KBM-7 (cell line): ENCODE measurements at regions not wholly inside any gene's neighbourhood (a gene's known extent, or its start where the extent isn't known, plus 50 kb on each side); places are given as distances from the start of the nearest gene placed in this dataset.
"Not testable (repeated sequence)": the region's sequence is repeated elsewhere in the genome, so short reads cannot be mapped to it uniquely, and the experiment has no call there.

Experiments used
- DNase-seq: peaks from one replicate; pipeline ENCODE4 v3.0.0-alpha.2; 2015
- in situ Hi-C: fragments of 300-500 bp; cut with MboI; formaldehyde crosslinking; loops from 2 replicates; pipeline ENCODE4 v1.14.3; 2020; ENCODE audit warnings: low sequenced_read_pairs, low pct_unique_long_range_greater_than_20kb, mixed read lengths

DNA sequence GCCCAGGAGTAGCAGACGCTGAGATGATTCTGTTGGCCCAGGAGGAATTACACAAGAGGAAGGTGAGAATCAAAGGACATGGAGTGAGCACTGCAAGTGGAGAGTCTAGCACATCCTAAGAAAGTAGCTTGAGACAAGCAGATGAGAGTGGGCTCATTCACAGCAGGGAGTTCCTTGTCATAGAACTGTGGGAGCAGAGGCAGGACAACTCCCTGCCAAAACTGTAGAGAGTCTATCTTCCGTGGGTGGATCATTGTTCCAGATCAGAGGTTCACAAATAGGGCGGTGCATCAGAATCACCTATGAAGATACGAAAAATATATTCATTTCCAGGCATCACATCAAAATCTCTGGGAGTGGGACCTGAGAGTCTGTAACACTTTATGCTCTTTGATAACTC is 288.9 kb upstream of the C16orf82 start:
- in situ Hi-C loops: no loop called here
- no peak for DNase-seq

DNA sequence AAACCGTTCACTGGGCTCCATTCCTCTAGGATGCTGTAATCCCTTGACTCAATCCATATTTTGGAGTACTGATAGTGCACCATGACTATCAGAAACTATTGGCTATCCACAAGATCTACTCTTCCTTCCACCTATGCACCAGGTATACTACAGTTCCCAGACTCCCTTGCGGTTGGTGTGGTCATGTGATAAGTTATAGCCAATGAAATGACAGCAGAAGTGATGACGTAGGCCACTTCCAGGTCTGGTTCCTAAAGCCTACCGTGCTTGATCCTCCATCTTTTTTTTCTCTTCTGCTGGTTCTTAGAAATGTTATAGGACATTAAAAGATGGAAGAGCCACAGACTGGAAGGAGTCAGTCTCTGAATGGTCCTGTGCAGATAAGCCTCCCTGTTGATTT is 278.8 kb upstream of the C16orf82 start:
- in situ Hi-C loops: no loop called here

DNA sequence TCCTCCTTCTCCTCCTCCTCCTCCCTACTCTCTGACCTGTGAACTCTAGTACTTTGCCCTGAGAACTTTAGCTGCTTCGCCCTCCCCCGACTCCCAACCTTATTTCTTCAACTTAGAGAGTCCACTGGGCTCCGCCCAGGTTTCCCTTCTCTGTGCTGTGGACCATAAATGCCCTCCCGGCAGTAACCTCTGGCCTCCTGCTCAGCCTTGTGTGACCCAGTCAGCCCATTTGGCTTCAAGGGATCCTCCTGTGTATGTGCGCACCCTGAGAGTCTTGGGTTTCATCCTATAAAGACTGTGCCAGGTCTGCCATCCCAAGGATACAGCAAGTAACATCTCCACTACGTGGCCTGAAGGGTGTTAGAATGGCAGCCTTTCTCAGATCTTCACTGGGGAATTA is 275.6 kb upstream of the C16orf82 start:
- in situ Hi-C loops: no loop called here

More for the DNA sequence above, 278.8 kb upstream of the C16orf82 start:
- DNase-seq: no peak

DNA sequence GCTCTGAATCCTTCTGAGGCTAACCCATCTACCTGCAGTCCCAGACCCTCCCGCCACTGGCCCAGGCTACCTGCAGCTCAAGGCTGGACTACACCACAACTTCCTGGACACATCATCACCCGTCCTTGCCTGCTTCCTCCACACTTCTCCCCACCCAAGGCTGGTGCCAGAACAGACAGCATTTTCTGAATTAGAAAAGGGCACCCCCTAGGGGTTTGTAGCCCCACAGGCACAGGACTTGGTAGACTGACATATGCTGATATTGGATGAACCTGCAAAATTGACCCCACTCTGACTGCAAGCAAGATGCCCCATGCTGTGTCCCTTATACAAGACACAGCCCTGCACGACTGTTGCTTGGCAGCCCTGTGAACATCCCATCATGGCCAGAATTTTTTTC is 271.5 kb upstream of the C16orf82 start:
- in situ Hi-C loops: no loop called here
- DNase-seq: peak; percentile 24

More for the DNA sequence above, 275.6 kb upstream of the C16orf82 start:
- no peak for DNase-seq

DNA sequence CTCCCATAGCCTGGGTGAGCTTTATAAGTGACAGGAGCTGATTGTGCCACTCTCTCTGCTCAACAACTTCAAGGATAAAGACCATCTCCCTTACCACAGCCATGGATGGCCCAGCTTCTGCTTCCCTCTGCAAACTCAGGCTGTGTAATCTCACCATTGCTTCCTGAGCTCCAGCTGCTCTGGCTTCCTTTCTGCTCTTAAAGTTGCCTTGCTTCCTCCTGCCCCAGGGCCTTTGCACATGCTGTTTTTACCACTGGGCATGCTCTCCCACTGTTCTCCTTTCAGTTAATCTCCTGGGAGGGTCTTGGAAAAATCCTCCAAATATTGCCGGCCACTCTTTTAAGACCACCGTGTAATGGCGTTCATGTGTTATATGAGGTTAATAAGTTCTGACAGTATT is 265.1 kb upstream of the C16orf82 start:
- in situ Hi-C loops: no loop called here
- no peak for DNase-seq

DNA sequence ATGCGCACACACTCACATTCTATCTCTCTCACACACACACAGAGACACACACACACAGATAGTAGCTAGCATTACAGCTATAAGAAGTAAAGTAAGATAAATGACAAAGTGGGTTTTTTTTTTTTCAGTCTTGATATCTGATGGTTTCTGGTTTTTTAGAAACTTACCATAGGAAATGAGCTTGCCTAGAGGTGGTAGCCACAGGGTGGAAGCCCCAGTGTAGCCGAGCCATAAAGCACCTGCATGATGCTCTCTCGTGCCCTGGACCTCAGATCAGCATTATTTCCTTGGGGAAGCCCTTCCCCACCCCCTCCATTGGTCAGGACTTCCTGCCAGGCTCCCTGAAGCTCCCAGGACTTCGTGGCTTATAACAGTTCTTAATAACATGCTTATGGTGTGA is 264.3 kb upstream of the C16orf82 start:
- no peak for DNase-seq
- in situ Hi-C loops: no loop called here

DNA sequence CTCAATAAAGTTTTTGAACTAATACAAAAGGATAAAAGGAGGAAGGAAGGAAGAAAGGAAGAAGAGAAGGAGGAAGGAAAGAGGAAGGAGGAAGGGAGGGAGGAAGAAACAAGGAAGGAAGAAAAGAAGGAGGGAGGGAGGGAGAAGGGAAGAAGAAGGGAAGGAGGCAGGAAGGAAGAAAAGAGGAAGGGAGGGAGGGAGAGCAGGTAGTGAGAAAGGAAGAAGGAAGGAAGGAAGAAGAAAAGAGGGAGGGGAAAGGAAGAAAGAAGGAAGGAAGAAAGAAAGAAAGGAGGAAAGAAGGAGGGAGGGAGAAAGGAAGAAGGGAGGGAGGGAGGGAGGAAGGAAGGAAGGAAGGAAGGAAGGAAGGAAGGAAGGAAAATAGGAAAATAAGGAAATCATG is 263.8 kb upstream of the C16orf82 start:
- in situ Hi-C loops: no loop called here
- DNase-seq: no peak

DNA sequence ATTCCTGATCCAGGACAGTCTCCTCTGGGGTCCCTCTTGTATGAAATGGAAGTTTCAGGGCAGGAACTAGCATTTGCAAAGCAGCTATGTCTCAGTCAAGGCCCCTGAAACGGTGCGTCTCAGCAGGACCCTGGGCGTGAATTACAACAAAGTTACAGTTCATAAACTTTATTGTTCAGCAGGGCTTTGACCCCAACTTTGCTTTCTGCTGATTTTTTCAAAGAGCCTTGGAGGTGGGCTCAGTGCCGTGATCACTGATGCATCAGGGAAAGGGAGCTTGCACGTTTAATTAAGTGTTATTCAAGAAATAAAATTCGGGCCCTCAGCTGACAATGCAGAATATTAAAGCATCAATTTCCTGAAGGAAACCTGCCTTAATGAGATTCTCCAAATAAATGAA is 260.1 kb upstream of the C16orf82 start:
- no peak for DNase-seq
- in situ Hi-C loops: no loop called here

DNA sequence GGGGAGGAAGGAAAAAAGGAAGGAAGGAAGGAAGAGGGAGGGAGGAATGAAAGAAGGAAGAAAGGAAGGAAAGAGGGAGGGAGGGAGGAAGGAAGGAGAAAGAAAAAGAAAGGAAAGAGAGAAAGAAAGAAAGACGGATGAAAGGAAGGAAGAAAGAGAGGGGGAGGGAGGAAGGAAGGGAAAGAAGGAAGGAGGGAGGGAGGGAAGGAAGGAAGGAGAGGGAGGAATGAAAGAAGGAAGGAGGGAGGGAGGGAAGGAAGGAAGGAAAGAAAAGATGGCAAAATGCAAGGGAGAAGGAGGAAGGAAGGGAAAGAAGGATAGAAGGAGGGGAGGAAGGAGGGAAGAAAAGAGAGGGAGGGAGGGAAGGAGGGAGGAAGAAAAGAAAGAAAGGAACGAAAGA is 257.3 kb upstream of the C16orf82 start:
- in situ Hi-C loops: no loop called here
- no peak for DNase-seq

DNA sequence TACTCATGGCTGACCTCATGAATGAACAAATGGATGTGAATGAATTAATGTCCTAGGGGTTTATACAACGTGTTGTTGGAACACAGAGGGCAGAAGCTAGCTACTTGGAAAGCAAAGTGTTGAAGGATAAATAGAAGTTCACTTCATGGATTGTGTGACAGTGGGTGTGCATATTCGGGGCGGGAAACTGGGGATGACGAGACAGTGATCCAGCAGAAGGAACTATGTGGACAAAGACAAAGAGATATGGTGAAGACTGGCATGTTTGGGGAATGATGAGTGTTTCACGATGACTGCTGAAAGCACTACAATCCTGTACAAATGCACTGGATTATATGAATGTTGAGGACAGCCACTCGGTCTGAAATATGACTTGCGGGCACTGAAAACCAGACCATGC is 250.5 kb upstream of the C16orf82 start:
- in situ Hi-C loops: no loop called here
- DNase-seq: no peak

DNA sequence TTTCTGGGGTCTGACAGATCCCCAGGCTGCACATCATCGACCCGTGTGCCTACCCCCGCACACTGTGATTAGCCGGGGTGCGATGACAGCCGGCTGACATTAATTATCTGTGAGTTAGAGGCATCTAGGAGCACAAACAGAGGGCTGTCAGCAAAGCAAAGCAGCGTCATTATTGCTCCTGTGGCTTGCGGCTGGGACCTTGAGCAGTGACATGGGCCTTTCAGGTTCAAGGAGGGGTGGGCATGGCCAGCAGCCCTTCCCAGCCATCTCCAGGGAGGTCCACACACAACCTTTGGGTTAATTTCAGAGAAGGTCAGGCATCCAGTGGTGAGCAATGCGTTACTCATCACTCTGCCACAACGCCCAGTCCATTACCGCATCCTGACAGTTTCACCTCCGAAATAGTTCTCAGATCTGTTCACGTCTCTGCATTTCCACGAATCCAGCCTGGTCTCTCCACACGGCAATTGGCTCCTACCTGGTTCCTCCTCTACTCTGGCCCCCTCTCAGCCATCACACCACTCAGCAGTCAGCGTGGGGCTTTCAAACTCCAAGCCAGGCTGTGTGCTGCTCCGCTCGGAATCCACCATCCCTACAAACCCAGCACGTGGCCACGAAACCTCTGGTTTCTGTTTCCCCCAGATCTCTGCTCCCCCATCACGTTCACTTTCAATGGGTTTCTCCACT is 249.7 kb upstream of the C16orf82 start:
- in situ Hi-C loops: no loop called here
- DNase-seq: no peak

DNA sequence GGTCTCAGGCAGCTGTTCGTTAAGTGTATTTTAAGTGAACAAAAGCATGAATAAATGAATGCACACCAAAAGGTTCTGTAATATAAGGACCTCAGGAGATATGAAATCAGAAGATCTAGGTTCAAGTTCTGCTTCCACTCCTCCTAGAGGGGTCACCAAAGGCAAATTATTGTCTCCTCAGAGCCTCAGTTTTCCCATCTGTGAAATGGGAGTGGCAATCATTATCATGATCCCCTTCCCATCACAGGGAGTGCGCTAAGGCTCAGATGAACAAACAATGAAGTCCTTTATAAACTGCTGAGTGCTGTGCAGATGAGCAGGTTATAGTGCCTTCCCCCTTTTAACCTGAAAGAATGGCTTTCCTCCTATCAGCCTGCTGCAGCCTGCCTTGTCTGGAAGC is 248.3 kb upstream of the C16orf82 start:
- in situ Hi-C loops: no loop called here
- no peak for DNase-seq

DNA sequence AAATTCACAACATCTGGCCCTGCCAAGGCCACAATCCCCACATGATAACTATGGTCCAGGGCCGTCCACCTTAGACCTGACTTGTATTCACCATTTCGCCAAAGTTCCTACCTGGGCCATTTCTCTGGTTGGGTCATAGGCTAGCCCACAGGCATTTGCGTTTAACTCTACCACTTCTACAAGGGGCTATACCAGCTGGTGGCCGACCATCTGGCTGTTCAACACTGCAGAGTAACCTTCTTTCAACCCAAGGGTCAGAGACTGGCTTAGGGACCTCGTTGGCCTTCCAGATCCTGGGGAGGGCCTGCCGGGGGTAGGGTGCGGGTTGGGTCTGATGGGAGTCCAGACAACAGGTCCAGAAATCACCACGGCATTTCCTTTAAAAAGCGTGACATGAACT is 242.3 kb upstream of the C16orf82 start:
- in situ Hi-C loops: no loop called here
- no peak for DNase-seq

DNA sequence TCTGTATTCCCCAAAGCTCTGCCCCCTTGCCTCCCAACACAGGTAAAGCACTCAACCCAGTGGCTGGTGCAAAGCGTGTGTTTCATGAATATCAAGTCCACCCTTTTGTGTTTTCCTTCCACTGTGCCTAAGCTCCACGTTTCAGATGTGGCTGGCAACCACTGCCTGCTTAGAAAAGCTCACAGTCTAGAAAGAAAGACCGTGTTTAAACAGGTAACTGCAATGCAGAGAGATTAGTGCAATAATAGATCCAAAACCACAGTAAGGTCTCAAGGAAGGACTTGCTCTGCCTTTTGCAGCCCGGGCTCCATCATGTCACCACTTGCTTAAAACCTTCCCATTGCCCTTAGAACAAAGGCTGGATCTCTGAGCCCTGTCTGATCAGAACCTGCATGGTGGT is 240.2 kb upstream of the C16orf82 start:
- in situ Hi-C loops: no loop called here
- no peak for DNase-seq

DNA sequence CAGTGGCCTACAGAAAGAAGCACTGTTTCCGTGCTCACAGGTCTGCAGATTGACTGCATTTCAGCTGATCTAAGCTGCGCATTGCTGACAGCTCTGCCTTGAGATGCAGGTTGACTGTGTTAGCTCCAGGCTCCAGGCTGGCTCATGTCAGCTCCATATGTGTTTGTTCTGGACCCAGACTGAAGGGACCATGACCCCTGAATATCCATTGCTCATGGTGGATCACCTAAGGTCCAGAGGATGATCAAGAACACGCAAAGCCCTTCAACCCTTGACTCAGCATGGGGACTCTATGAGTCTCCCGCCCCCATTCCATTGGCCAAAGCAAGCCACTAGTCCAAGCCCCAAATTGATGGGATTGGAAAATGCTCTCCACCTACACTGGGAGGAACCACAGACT is 239.3 kb upstream of the C16orf82 start:
- DNase-seq: no peak
- in situ Hi-C loops: no loop called here

DNA sequence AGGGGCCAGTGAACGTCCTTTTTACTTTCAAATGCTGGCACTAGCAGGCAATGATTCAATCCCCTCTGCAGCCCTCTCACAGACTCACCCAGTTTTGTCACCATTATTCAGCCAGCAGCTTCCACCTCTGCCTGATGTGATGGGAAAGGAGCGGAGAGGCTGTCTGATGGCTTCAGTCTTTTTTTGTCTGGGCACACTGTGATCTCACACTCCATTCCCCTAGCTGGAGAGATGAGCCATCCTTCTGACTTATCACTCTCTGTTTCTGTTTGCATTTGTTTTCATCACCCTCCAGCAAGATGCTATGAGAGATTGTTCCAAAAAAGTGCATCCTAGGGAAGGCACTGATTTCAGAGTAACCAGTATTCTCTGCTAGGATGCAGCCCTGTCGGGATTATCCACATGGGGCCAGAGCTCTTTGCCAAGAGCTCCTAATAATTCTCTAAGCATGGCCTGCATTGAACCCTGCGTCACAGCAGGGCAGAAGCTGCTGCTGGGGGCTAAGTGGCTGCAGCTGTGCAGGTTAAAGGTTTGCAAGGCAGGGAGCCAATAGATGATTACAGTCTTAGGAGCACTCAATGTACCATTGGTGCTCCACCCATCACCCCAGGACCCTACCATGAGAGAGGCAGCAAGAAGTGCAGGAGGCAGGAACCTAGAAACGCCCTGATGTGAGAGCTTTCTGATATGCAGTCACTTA is 236.1 kb upstream of the C16orf82 start:
- no peak for DNase-seq

DNA sequence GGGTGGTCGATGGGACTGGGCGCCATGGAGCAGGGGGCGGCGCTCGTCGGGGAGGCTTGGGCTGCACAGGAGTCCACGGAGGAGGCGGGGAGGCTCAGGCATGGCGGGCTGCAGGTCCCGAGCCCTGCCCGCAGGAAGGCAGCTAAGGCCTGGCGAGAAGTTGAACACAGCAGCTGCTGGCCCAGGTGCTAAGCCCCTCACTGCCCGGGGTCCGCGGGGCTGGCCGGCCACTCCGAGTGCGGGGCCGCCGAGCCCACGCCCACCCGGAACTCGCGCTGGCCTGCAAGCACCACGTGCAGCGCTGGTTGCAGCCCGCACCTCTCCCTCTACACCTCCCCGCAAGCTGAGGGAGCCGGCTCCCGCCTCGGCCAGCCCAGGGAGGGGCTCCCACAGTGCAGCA is 230.6 kb upstream of the C16orf82 start:
- DNase-seq, in situ Hi-C loops: not testable (repeated sequence)

More for the DNA sequence above, 236.1 kb upstream of the C16orf82 start:
- in situ Hi-C loops: no loop called here

DNA sequence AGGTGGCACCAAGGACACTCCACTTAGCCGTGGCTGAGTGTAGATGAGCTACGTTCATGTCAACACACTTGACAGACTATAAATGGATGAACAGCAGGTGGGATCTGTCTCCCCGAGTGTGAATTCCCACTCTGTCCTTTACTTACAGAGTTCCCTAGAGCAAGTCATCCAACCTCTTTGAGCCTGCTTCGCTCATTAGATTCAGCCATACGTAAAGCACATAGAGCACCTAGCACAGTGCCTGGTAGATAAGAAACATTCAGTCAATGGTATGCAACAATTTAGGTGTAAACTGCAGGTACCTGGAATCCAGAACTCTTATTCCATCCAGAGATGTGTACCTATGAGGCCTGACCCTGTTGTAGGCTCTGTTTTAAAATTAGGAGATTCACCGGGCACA is 227.8 kb upstream of the C16orf82 start:
- in situ Hi-C loops: no loop called here

DNA sequence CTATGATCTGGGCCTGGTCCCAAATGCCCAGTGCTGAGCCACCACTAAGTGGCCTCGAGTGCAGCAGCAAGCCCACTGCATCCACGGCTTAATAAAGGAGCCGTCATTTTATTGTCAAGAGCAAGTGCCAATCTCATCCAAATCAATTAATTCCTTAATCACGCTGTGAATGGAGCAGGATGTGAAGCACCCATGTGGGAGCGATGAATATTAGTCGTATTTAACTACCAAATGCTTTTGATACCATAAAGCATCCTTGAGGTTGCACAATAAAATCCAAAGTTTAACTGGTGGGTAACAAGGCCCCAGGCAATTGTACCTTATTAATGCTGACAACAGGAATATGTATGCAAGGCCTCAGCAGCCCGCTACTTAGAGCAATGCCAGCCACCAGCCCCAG is 226.0 kb upstream of the C16orf82 start:
- in situ Hi-C loops: no loop called here

More for the DNA sequence above, 227.8 kb upstream of the C16orf82 start:
- DNase-seq: no peak

DNA sequence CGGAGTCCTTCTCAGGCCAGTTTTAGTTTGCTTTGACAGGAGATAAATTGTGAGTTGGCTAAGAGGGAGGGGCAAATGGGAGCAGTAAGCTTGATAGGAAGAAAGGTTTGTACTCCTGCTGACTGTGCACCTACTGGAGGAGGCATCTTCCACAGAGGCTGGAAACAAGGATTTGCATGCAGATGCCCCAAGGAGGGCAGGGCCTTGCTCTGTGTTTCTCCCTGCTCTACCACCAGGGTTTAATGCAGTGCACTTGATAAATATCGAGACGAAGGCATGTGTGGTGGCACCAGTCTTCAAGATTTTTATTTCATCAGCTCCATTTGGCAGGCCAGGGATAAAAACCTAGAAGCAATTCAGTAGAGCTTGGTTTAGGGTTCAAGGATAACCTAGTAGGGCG is 210.5 kb upstream of the C16orf82 start:
- no peak for DNase-seq

More for the DNA sequence above, 226.0 kb upstream of the C16orf82 start:
- DNase-seq: no peak

DNA sequence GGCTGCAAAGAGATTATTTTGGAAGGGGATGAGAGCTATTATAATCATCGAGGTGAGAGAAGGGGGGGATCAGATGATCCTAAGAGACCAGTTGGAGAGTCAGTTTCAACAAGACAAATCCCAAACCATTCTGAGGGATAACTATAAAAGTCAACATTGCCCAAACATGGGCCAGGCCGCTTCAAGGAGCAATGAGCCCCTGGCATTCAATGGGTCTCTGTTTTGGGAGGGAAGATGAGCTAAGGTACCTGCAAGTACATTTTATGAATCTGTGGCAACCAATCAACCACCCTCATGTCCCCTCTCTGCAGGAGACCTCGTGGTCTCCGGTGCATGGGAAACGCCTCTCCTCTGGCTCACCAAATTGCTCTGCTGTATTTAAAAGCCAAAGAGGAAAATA is 209.9 kb upstream of the C16orf82 start:
- no peak for DNase-seq
- in situ Hi-C loops: loop anchor here (25.0 kb wide), 1 partner anchor 106 kb away; no protein-coding TSS in a partner anchor

More for the DNA sequence above, 210.5 kb upstream of the C16orf82 start:
- in situ Hi-C loops: loop anchor here (25.0 kb wide), 1 partner anchor 106 kb away; no protein-coding TSS in a partner anchor
